Ovary (tissue), 7 donors: ENCODE measurements at regions not wholly inside any gene's neighbourhood (a gene's known extent, or its start where the extent isn't known, plus 50 kb on each side); places are given as distances from the start of the nearest gene placed in this dataset.

Experiments used
- DNase-seq, 5 donors: peaks; one replicate each; pipeline ENCODE4 v3.0.0-alpha.2; 2019 to 2020
- H3K27ac ChIP-seq, 2 donors: fragments of 200-600 bp; one replicate each; pipeline versions ENCODE4 v1.5.1 to v1.8.0; 2019 to 2022
- H3K27me3 ChIP-seq: fragments of 200-600 bp; one replicate; pipeline ENCODE4 v1.8.0; 2022
- H3K36me3 ChIP-seq: fragments of 200-600 bp; sonication (generic); one replicate; pipeline ENCODE4 v1.5.1; 2019
- H3K4me1 ChIP-seq: one replicate; pipeline ENCODE4 v1.8.1; 2013; ENCODE audit warnings: mild to moderate bottlenecking, moderate library complexity; ENCODE audit not compliant: insufficient read depth
- H3K4me3 ChIP-seq: fragments of 200-600 bp; sonication (generic); one replicate; pipeline ENCODE4 v1.5.1; 2017
- H3K9me3 ChIP-seq, 2 donors: fragments of 200-600 bp in 1 of 2; sonication (generic) in 1 of 2; one replicate each; pipeline versions ENCODE4 v1.5.1 to v1.8.1; 2013 to 2019; ENCODE audit warnings: mild to moderate bottlenecking in 1 of 2, moderate library complexity in 1 of 2
- EP300 ChIP-seq: sonication (generic); formaldehyde crosslinking; IDR thresholded peaks from one replicate; pipeline ENCODE4 v1.6.1; 2017; ENCODE audit warnings: antibody characterized with exemption
- POLR2A ChIP-seq: fragments of 450-650 bp; IDR thresholded peaks from one replicate; pipeline ENCODE4 v1.6.1; 2017; ENCODE audit warnings: antibody characterized with exemption, mild to moderate bottlenecking, moderate library complexity
- WGBS, 3 donors: extraction: QIAGEN DNeasy Blood & Tissue Kit in 1 of 3; methylation state at CpG; one replicate each; pipeline versions ENCODE4 v1.1.5 to v1.1.7; 2013 to 2017; 5-methylcytosine and 5-hydroxymethylcytosine counted together
- intact Hi-C, 4 donors: fragments of 100-400 bp; cut with DNase I; formaldehyde crosslinking; loops; one replicate each; pipeline versions ENCODE4 v1.11.0 to v1.15.1; 2022 to 2023
- TF ChIP-seq, protein P1 (sequence below), 3 donors: fragments of 450-650 bp in 2 of 3; fragments of 200-600 bp in 1 of 3; IDR thresholded peaks; one replicate each; pipeline versions ENCODE4 v1.5.1 to v1.8.0; 2016 to 2022; ENCODE audit warnings: antibody characterized with exemption in 3 of 3, mild to moderate bottlenecking in 1 of 3
- donor health status: DM: no; HTN: no; CAD: no; lungs with moderate emphysema.
- donor health status: DM: no; HTN: no; CAD: no.
- donor health status: Bipolar disorder and iron deficiency.
- donor health status: DM: no; HTN: no; CAD: no.
- donor health status: DM: yes; HTN: yes; CAD: no.

DNA sequence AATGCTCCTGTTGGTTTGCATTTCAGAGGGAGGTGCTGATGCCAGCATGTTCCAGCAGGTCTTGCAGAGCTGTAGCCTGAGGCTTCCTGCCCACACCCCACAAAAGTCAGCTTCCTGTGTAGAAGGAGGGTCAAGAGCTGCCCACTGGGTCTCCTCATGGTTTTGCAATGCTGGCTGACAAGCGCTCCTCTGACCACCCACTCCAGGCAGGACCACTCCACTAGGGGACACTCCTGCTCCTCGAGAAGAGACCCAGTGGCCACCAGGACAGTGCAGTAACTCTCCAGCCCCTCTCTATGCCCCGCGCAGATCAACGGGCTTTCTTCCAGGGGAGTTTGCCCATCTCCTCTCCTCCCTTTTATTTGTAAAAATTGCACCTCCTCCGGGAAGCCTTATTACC is 72.9 kb upstream of the UQCRFS1 start:
- H3K9me3 ChIP-seq = no peaks in the 10 kb centered on the region
- 6 to 17% (median 15%) methylated on average over 6 of the region's 6 CpGs for WGBS, 3 donors

GRCh38 chr19:29287061-29287460 is 74.1 kb upstream of the UQCRFS1 start:
- 61 to 74% (median 72%) methylated on average over 4 of the region's 4 CpGs for WGBS, 3 donors
- H3K36me3 ChIP-seq = no peaks in the 10 kb centered on the region
- intact Hi-C loops = loop anchor here in 1 of 4 donors (5.0 kb wide), 1 partner anchor 240 kb away; the partner anchor contains the start of gene VSTM2B

More for the DNA sequence above, 72.9 kb upstream of the UQCRFS1 start:
- H3K36me3 ChIP-seq = no peaks in the 10 kb centered on the region
- H3K27ac ChIP-seq = no peak overlapping the region
- no peaks in the 10 kb centered on the region for H3K27me3 ChIP-seq
- TF ChIP-seq POLR2A (no peak), EP300 (no peak)
- TF ChIP-seq, protein P1, sequence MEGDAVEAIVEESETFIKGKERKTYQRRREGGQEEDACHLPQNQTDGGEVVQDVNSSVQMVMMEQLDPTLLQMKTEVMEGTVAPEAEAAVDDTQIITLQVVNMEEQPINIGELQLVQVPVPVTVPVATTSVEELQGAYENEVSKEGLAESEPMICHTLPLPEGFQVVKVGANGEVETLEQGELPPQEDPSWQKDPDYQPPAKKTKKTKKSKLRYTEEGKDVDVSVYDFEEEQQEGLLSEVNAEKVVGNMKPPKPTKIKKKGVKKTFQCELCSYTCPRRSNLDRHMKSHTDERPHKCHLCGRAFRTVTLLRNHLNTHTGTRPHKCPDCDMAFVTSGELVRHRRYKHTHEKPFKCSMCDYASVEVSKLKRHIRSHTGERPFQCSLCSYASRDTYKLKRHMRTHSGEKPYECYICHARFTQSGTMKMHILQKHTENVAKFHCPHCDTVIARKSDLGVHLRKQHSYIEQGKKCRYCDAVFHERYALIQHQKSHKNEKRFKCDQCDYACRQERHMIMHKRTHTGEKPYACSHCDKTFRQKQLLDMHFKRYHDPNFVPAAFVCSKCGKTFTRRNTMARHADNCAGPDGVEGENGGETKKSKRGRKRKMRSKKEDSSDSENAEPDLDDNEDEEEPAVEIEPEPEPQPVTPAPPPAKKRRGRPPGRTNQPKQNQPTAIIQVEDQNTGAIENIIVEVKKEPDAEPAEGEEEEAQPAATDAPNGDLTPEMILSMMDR (IDR thresholded peaks at IDR 0.05) = no peak
- intact Hi-C loops = loop anchor here in 1 of 4 donors (5.0 kb wide), 1 partner anchor 241 kb away; the partner anchor contains the start of gene VSTM2B
- no peaks in the 10 kb centered on the region for H3K4me1 ChIP-seq
- no peak overlapping the region for H3K4me3 ChIP-seq
- no peak for DNase-seq

GRCh38 chr19:29288256-29288655 is 75.3 kb upstream of the UQCRFS1 start:
- H3K27ac ChIP-seq = no peak overlapping the region
- H3K4me3 ChIP-seq = no peak overlapping the region
- intact Hi-C loops = loop anchor here in 1 of 4 donors (5.0 kb wide), 1 partner anchor 239 kb away; the partner anchor contains the start of gene VSTM2B
- WGBS, 3 donors = 75 to 87% (median 81%) methylated on average over 4 of the region's 4 CpGs
- no peak for DNase-seq
- H3K9me3 ChIP-seq = no peaks in the 10 kb centered on the region
- no peaks in the 10 kb centered on the region for H3K27me3 ChIP-seq
- TF ChIP-seq EP300 (no peak), POLR2A (no peak)
- TF ChIP-seq, protein P1 (IDR thresholded peaks at IDR 0.05) = no peak
- H3K36me3 ChIP-seq = no peaks in the 10 kb centered on the region
- H3K4me1 ChIP-seq = no peaks in the 10 kb centered on the region

More at GRCh38 chr19:29287061-29287460, 74.1 kb upstream of the UQCRFS1 start:
- no peaks in the 10 kb centered on the region for H3K9me3 ChIP-seq
- no peaks in the 10 kb centered on the region for H3K27me3 ChIP-seq
- H3K27ac ChIP-seq = no peak overlapping the region
- no peaks in the 10 kb centered on the region for H3K4me1 ChIP-seq
- DNase-seq = no peak
- H3K4me3 ChIP-seq = no peak overlapping the region
- TF ChIP-seq EP300 (no peak), POLR2A (no peak)
- TF ChIP-seq, protein P1 (IDR thresholded peaks at IDR 0.05) = no peak

DNA sequence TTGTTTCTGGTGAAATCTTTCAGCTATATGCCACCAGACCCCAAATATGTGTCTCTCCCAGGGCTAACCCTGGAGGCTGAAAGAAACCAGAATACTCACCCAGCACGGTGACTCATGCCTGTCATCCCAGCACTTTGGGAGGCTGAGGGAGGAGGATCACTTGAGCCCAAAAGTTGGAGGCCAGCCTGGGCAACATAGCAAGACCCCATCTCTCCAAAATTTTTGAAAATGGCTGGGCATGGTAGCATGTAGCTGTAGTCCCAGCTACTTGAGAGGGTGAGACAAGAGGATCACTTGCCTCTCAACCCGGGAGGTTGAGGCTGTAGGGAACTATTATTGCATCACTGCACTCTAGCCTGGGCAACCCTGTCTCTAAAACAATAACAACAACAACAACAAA is 76.1 kb upstream of the UQCRFS1 start:
- Histone ChIP-seq H3K4me3 (no peak overlapping the region), H3K36me3 (no peaks in the 10 kb centered on the region), H3K4me1 (no peaks in the 10 kb centered on the region), H3K9me3 (no peaks in the 10 kb centered on the region), H3K27ac (no peak overlapping the region), H3K27me3 (no peaks in the 10 kb centered on the region)
- 78 to 90% (median 86%) methylated on average over 2 of the region's 2 CpGs for WGBS, 3 donors
- intact Hi-C loops = loop anchor here in 1 of 4 donors (5.0 kb wide), 1 partner anchor 238 kb away; the partner anchor contains the start of gene VSTM2B
- TF ChIP-seq EP300 (no peak), POLR2A (no peak)
- TF ChIP-seq, protein P1 (IDR thresholded peaks at IDR 0.05) = no peak
- DNase-seq = no peak
